Mucosa of rectum (tissue), 2 donors: ENCODE measurements at regions not wholly inside any gene's neighbourhood (a gene's known extent, or its start where the extent isn't known, plus 50 kb on each side); places are given as distances from the start of the nearest gene placed in this dataset.

Experiments
- H3K27ac ChIP-seq, 2 donors: one replicate each; pipeline ENCODE4 v1.7.0; 2013; ENCODE audit warnings: inconsistent platforms in 2 of 2, low read depth in 2 of 2, low read length in 2 of 2
- H3K27me3 ChIP-seq, 2 donors: one replicate each; pipeline ENCODE4 v1.7.0; 2013; ENCODE audit warnings: low read length in 2 of 2; ENCODE audit not compliant: control insufficient read depth in 2 of 2, insufficient read depth in 2 of 2
- H3K36me3 ChIP-seq, 2 donors: one replicate each; pipeline ENCODE4 v1.7.0; 2013; ENCODE audit warnings: low read length in 2 of 2; ENCODE audit not compliant: control insufficient read depth in 2 of 2, insufficient read depth in 2 of 2
- H3K4me1 ChIP-seq, 2 donors: one replicate each; pipeline ENCODE4 v1.7.0; 2013; ENCODE audit warnings: low read length in 2 of 2, mild to moderate bottlenecking in 1 of 2; ENCODE audit not compliant: control insufficient read depth in 2 of 2, insufficient read depth in 2 of 2
- H3K4me3 ChIP-seq, 2 donors: one replicate each; pipeline ENCODE4 v1.7.0; 2013; ENCODE audit warnings: low read length in 2 of 2
- H3K9ac ChIP-seq, 2 donors: one replicate each; pipeline ENCODE4 v1.7.0; 2013; ENCODE audit warnings: low read length in 2 of 2, low read depth in 1 of 2, mild to moderate bottlenecking in 1 of 2
- H3K9me3 ChIP-seq, 2 donors: one replicate each; pipeline ENCODE4 v1.7.0; 2013; ENCODE audit warnings: low read length in 2 of 2; ENCODE audit not compliant: control insufficient read depth in 2 of 2
- donor health status: healthy.
- donor health status: Normal muscosa, but diverticular disease.

GRCh38 chr21:16181018-16181417, 451.2 kb downstream of the USP25 start:
- Histone ChIP-seq H3K4me1 (no peaks in the 10 kb centered on the region), H3K36me3 (no peaks in the 10 kb centered on the region), H3K4me3 (no peak overlapping the region), H3K27me3 (no peaks in the 10 kb centered on the region), H3K9ac (no peak overlapping the region), H3K27ac (no peak overlapping the region), H3K9me3 (no peaks in the 10 kb centered on the region)

GRCh38 chr21:16185766-16186165, 456.0 kb downstream of the USP25 start:
- Histone ChIP-seq H3K36me3 (no peaks in the 10 kb centered on the region), H3K9me3 (peaks cover 0 to 1% of the 10 kb centered on the region in 2 donors), H3K27ac (no peak overlapping the region), H3K9ac (no peak overlapping the region), H3K4me1 (no peaks in the 10 kb centered on the region), H3K27me3 (no peaks in the 10 kb centered on the region), H3K4me3 (no peak overlapping the region)

DNA sequence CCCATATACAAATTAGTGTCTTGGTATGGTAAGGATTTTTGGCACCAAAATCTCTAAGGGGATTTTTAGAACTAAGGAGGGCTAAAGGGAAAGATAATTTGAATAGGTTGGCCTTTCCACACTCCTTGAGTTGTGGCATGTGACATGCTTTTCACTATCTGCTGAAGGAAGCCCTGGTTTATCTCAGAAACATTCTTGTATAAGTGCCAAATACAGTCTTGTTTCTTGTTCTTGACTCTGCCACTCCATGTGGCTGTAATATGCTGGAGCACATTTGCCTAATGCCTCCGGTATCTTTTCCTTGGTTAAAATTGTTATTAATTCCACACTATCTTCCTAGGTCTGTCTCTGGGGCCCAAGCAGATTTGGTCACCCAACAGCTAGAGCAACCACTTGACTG, 457.0 kb downstream of the USP25 start:
- Histone ChIP-seq H3K36me3 (no peaks in the 10 kb centered on the region), H3K27ac (no peak overlapping the region)

GRCh38 chr21:16187603-16188301, 458.0 kb downstream of the USP25 start:
- H3K36me3 ChIP-seq: no peaks in the 10 kb centered on the region
- no peaks in the 10 kb centered on the region for H3K4me1 ChIP-seq
- no peaks in the 10 kb centered on the region for H3K27me3 ChIP-seq
- H3K27ac ChIP-seq: no peak overlapping the region
- H3K4me3 ChIP-seq: no peak overlapping the region
- H3K9me3 ChIP-seq: peaks cover 0 to 3% of the 10 kb centered on the region in 2 donors
- H3K9ac ChIP-seq: no peak overlapping the region

More for the DNA sequence above, 457.0 kb downstream of the USP25 start:
- Histone ChIP-seq H3K4me3 (no peak overlapping the region), H3K4me1 (no peaks in the 10 kb centered on the region), H3K9me3 (peaks cover 0 to 3% of the 10 kb centered on the region in 2 donors), H3K27me3 (no peaks in the 10 kb centered on the region), H3K9ac (no peak overlapping the region)

- Histone ChIP-seq H3K9me3 (peaks cover 0 to 3% of the 10 kb centered on the region in 2 donors), H3K36me3 (no peaks in the 10 kb centered on the region), H3K27me3 (no peaks in the 10 kb centered on the region), H3K27ac (no peak overlapping the region), H3K4me1 (no peaks in the 10 kb centered on the region), H3K9ac (no peak overlapping the region), H3K4me3 (no peak overlapping the region)
These were observed 463.1 kb downstream of the USP25 start for GRCh38 chr21:16192902-16193301.

DNA sequence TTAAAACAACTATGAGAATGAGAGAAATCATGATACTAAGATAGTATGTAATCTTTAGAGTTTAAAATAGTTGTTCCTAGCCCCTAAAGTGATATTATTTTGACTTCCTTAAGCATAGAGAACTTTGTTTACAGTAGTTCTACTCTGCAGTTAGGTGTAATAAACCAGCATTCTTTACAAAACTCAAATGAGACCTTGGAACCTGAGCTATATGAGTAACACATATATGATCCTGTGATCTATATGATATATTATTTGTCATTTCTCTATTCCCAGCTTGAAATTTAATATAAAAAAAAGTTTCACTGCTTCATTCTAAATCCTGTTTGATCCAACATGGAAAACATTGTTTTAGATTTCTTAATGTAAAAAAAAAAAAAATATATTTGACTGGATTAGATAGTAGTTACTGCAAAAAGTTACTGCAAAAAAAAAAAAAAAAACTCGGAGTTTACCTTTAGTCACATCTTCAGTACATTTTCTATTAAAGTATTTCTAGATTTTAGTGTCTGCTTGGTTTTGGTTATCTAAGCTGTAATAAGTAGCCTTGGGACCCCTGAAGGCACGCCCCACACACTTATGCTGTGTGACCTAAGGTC, 463.8 kb downstream of the USP25 start:
- Histone ChIP-seq H3K27ac (no peak overlapping the region), H3K27me3 (no peaks in the 10 kb centered on the region), H3K4me3 (no peak overlapping the region), H3K9ac (no peak overlapping the region), H3K9me3 (peaks cover 0 to 3% of the 10 kb centered on the region in 2 donors), H3K36me3 (no peaks in the 10 kb centered on the region), H3K4me1 (no peaks in the 10 kb centered on the region)

DNA sequence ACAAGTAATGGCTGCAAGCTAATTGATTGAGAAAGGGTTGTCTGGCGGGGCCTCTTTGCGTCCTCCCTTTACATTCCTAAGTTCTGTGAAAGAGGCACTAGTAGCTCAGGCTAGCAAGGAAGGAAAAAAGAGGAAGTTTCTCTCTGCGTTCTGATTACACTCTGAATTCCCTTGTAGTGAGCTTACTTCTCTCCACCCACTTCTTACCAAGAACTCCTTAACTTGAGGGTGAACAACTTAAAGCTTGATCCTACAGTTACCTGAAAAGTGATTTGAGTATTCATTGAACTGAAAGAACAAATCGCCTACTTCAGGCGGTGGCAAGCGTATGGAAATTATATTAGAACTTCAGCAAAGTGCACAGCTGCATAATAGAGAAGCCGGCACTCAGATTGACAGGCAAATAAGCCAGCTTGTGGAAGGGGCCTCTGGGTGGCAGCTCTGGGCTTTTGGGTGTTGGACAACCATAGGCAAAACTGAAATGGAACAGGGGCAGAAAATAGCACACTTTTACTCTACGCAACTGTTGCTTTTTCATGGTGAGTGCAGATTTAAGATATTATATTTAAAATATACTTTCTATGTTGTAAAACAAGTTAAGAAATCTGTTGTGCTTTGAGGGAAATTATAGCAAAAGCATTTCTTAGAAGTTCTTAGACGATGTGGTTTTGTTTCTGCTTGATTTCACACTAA, 464.5 kb downstream of the USP25 start:
- Histone ChIP-seq H3K9ac (no peak overlapping the region), H3K27ac (peak overlapping the region in 1 of 2 donors; percentile 42), H3K27me3 (no peaks in the 10 kb centered on the region), H3K9me3 (peaks cover 0 to 5% of the 10 kb centered on the region in 2 donors), H3K4me1 (no peaks in the 10 kb centered on the region), H3K4me3 (peak overlapping the region in 1 of 2 donors; percentile 16), H3K36me3 (no peaks in the 10 kb centered on the region)

DNA sequence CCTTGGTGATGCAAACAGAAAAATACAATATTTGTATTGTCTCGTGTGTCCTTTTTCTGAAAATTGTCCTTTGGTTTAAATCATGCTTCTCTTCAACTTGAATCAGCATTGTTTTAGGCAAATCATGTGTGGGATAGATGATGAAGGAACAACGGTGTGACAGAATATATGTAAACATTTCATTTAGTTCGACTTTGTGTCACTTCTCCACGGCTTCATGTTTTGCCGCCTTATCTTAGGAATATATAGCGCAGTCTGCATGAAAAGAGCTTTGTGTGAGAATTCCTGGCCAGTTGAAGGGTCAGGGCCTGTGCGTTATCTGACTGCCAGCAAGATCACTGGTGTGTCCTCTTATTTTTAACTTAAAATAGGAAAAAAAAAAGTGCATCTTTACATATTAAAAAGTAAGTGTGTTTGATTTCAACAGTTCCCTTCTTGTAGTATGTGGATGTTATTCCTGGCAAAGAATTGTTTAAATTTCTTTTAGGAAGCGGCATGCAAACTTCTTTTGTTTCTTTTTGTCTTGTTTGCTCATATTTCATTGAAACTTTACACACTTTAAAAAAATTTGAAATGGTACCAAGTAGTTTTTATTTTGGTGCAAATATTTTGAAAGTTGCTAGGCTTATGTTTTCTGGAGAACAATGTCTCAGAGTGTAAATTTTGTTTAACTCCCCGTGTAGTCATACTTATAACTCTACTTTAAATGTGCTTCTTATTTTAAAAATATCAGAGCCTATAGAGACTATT, 465.2 kb downstream of the USP25 start:
- Histone ChIP-seq H3K27ac (peak overlapping the region in 1 of 2 donors; percentile 42), H3K36me3 (no peaks in the 10 kb centered on the region), H3K4me3 (peak overlapping the region; percentile 16 to 23), H3K4me1 (no peaks in the 10 kb centered on the region), H3K27me3 (no peaks in the 10 kb centered on the region), H3K9ac (no peak overlapping the region), H3K9me3 (peaks cover 0 to 5% of the 10 kb centered on the region in 2 donors)

DNA sequence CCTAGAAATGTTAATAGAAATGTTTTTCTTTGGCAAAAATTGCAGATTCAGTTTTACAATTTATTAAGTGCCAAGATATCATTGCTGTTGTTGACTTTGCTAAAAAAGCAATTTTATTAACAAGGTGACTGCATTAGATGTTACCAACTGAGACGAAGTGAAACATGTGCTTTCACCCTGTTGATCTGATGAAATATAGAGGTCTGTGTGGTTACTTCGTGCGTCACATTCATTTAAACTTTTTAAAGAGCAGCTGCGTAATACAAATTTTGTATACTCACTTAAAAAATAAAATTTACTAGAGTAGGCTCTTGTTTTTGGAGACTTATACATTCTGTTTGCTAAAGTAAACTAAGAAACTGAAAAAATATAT, 465.7 kb downstream of the USP25 start:
- no peaks in the 10 kb centered on the region for H3K27me3 ChIP-seq
- H3K4me1 ChIP-seq: no peaks in the 10 kb centered on the region
- H3K27ac ChIP-seq: no peak overlapping the region
- peaks cover 0 to 5% of the 10 kb centered on the region in 2 donors for H3K9me3 ChIP-seq
- peak overlapping the region; percentile 15 to 23 for H3K4me3 ChIP-seq
- H3K36me3 ChIP-seq: no peaks in the 10 kb centered on the region
- no peak overlapping the region for H3K9ac ChIP-seq

DNA sequence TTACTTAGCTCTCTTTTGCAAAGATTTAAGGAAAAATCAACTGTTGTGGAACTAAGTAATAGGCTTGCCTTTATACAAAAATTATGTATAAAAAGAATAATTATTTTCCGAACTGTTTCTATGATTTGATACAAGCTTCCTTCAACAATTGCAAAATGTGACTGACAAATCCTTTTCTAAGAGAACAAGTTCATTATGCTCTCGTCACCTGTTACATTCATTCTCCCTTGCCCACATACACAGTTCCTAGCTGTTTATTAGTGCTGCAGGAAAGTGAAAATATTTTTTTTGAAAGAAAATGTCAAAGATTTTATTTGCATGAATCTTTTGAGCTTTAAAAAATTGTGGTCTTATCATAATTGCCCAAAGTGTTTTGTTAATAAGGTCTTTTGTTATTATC, 466.2 kb downstream of the USP25 start:
- Histone ChIP-seq H3K9ac (no peak overlapping the region), H3K9me3 (peaks cover 0 to 3% of the 10 kb centered on the region in 2 donors), H3K27me3 (no peaks in the 10 kb centered on the region), H3K36me3 (no peaks in the 10 kb centered on the region), H3K4me1 (no peaks in the 10 kb centered on the region), H3K27ac (no peak overlapping the region), H3K4me3 (peak overlapping the region in 1 of 2 donors; percentile 15)
